WTC11 (cell line): ENCODE measurements at regions not wholly inside any gene's neighbourhood (a gene's known extent, or its start where the extent isn't known, plus 50 kb on each side); places are given as distances from the start of the nearest gene placed in this dataset.

Source experiments
- ATAC-seq: fragments of 200-7000 bp; cut with Tn5 transposase; 2 replicates; pipeline ENCODE4 v1.10.0; 2021; ENCODE audit warnings: mild to moderate bottlenecking, moderate library complexity
- CTCF ChIA-PET: fragments of 300-600 bp; sonication (Branson Sonifier 250); formaldehyde crosslinking; loops from one replicate; lab custom pipeline; 2021; ENCODE audit warnings: antibody characterized with exemption; lab: Charles Lee
- POLR2A ChIA-PET: fragments of 350-600 bp; sonication (Branson Sonifier 250); formaldehyde crosslinking; loops from one replicate; lab custom pipeline; 2021; ENCODE audit warnings: antibody characterized with exemption; lab: Charles Lee
- DNase-seq: peaks from one replicate; pipeline ENCODE4 v3.0.0; 2021; ENCODE audit warnings: low spot score
- H3K27ac Mint-ChIP-seq: 2 replicates; pipeline ENCODE4 v1.8.0; 2021; ENCODE audit warnings: mixed read lengths
- H3K27me3 Mint-ChIP-seq: 2 replicates; pipeline ENCODE4 v1.8.0; 2021; ENCODE audit warnings: low read depth, mild to moderate bottlenecking, moderate library complexity, mixed read lengths
- H3K36me3 Mint-ChIP-seq: 2 replicates; pipeline ENCODE4 v1.8.0; 2021; ENCODE audit warnings: mixed read lengths
- H3K4me1 Mint-ChIP-seq: 2 replicates; pipeline ENCODE4 v1.8.0; 2022; ENCODE audit warnings: mixed read lengths
- H3K4me3 Mint-ChIP-seq: 2 replicates; pipeline ENCODE4 v1.8.0; 2021; ENCODE audit warnings: mild to moderate bottlenecking, moderate library complexity, mixed read lengths
- H3K9me3 Mint-ChIP-seq: 2 replicates; pipeline ENCODE4 v1.8.0; 2021; ENCODE audit warnings: mixed read lengths
- ATF1 ChIP-seq: sonication (generic); formaldehyde crosslinking; IDR thresholded peaks from 2 replicates; pipeline ENCODE4 v1.8.1; 2023; ENCODE audit warnings: mild to moderate bottlenecking, moderate library complexity, missing genetic modification reagents
- CREM ChIP-seq: sonication (generic); formaldehyde crosslinking; IDR thresholded peaks from 2 replicates; pipeline ENCODE4 v1.8.1; 2022; ENCODE audit warnings: mild to moderate bottlenecking, missing genetic modification reagents, moderate library complexity
- E2F4 ChIP-seq: sonication (generic); formaldehyde crosslinking; IDR thresholded peaks from 2 replicates; pipeline ENCODE4 v1.8.1; 2022; ENCODE audit warnings: low read depth, mild to moderate bottlenecking, moderate library complexity, missing genetic modification reagents, borderline replicate concordance
- E2F5 ChIP-seq: sonication (generic); formaldehyde crosslinking; IDR thresholded peaks from 2 replicates; pipeline ENCODE4 v1.8.1; 2022; ENCODE audit warnings: mild to moderate bottlenecking, moderate library complexity, missing genetic modification reagents
- HMGXB4 ChIP-seq: sonication (generic); formaldehyde crosslinking; IDR thresholded peaks from 2 replicates; pipeline ENCODE4 v1.8.1; 2023; ENCODE audit warnings: mild to moderate bottlenecking, moderate library complexity, missing genetic modification reagents
- JAZF1 ChIP-seq: fragments of 250-450 bp; sonication (Bioruptor Pico); IDR thresholded peaks from 2 replicates; pipeline ENCODE4 v1.9.0; 2021; ENCODE audit warnings: moderate library complexity, mild to moderate bottlenecking, inconsistent platforms
- KAT7 ChIP-seq: sonication (generic); formaldehyde crosslinking; IDR thresholded peaks from 2 replicates; pipeline ENCODE4 v1.8.1; 2023; ENCODE audit warnings: missing genetic modification reagents, mild to moderate bottlenecking, borderline replicate concordance
- MYBL2 ChIP-seq: sonication (generic); formaldehyde crosslinking; IDR thresholded peaks from 2 replicates; pipeline ENCODE4 v1.8.1; 2023; ENCODE audit warnings: mild to moderate bottlenecking, moderate library complexity, missing genetic modification reagents
- PRRX2 ChIP-seq: fragments of 250-450 bp; sonication (Bioruptor Pico); IDR thresholded peaks from 2 replicates; pipeline ENCODE4 v1.8.0; 2021; ENCODE audit warnings: mild to moderate bottlenecking
- TP53 ChIP-seq: sonication (generic); formaldehyde crosslinking; IDR thresholded peaks from 2 replicates; pipeline ENCODE4 v1.8.1; 2023; ENCODE audit warnings: mild to moderate bottlenecking, missing genetic modification reagents
- ZBTB21 ChIP-seq: sonication (generic); formaldehyde crosslinking; IDR thresholded peaks from 2 replicates; pipeline ENCODE4 v1.8.1; 2023; ENCODE audit warnings: mild to moderate bottlenecking, missing genetic modification reagents, borderline replicate concordance
- ZNF219 ChIP-seq: sonication (generic); formaldehyde crosslinking; IDR thresholded peaks from 2 replicates; pipeline ENCODE4 v1.8.0; 2023; ENCODE audit warnings: missing genetic modification reagents, mild to moderate bottlenecking, borderline replicate concordance
- ZNF317 ChIP-seq: sonication (generic); formaldehyde crosslinking; IDR thresholded peaks from 2 replicates; pipeline ENCODE4 v1.8.1; 2023; ENCODE audit warnings: low read depth, mild to moderate bottlenecking, moderate library complexity, missing genetic modification reagents, borderline replicate concordance
- ZNF425 ChIP-seq: fragments of 250-450 bp; sonication (Bioruptor Pico); conservative IDR thresholded peaks from 2 replicates; pipeline ENCODE4 v1.9.0; 2021; ENCODE audit warnings: mild to moderate bottlenecking
- TF ChIP-seq, protein P1 (sequence below): sonication (generic); formaldehyde crosslinking; IDR thresholded peaks from 2 replicates; pipeline ENCODE4 v1.8.0; 2023; ENCODE audit warnings: missing genetic modification reagents
- TF ChIP-seq, protein P2 (sequence below): sonication (generic); formaldehyde crosslinking; IDR thresholded peaks from 2 replicates; pipeline ENCODE4 v1.8.0; 2023; ENCODE audit warnings: missing genetic modification reagents, mild to moderate bottlenecking, borderline replicate concordance

DNA sequence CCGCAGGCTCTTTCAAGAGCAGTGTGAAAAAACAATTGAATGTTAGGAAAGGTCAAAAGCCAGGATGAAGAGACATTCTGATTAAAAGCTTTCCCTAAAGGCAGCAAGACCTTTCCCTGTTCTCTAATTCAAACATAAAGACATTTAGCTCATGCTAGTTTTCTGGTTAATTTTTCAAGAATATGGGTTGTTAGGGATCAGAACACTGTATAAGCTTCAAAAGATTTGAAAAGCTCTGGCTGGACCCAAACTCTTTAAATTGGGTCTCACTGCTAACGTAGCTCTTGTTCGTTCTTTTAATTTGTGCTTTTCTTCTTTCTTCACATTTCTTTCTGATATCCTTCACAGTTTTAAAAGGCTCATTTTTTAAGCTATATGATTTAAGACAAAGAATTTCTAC lies 877.0 kb downstream of the EFNB2 start (continued):
- TF ChIP-seq E2F5 (CRISPR knock-in tag) (no peak), KAT7 (CRISPR knock-in tag) (no peak), ZBTB21 (CRISPR knock-in tag) (no peak), JAZF1 (CRISPR knock-in tag) (no peak)
- TF ChIP-seq, all 79 proteins: peak for 0

DNA sequence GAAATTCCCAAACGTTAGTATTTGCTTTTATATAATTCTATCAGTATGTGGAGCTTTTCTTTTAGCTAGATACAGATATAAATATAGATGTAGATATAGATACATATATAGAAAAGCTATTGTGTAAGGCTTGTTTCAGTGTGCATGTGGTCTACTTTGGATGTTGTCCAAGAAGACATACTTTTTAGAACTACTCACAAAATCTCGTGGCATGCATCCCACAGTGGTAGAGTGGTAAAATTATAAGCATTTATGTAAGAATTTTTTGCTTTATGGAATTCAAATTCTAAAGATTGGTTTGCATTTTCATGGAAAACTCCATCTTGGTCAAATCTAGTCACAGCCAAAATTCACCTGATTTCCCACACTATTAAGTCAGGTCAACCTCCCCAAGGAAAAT lies 880.4 kb downstream of the EFNB2 start:
- no peaks in the 10 kb centered on the region for H3K27me3 Mint-ChIP-seq
- no peaks in the 10 kb centered on the region for H3K4me1 Mint-ChIP-seq
- TF ChIP-seq TP53 (CRISPR knock-in tag): no peak
- TF ChIP-seq PRRX2 (CRISPR knock-in tag): no peak
- TF ChIP-seq, protein P1, sequence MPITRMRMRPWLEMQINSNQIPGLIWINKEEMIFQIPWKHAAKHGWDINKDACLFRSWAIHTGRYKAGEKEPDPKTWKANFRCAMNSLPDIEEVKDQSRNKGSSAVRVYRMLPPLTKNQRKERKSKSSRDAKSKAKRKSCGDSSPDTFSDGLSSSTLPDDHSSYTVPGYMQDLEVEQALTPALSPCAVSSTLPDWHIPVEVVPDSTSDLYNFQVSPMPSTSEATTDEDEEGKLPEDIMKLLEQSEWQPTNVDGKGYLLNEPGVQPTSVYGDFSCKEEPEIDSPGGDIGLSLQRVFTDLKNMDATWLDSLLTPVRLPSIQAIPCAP (CRISPR knock-in tag): no peak
- no peak for TF ChIP-seq CREM (CRISPR knock-in tag)
- no peak for TF ChIP-seq ZNF317 (CRISPR knock-in tag)
- TF ChIP-seq HMGXB4 (CRISPR knock-in tag): no peak
- TF ChIP-seq ZNF219 (CRISPR knock-in tag): no peak
- TF ChIP-seq ATF1 (CRISPR knock-in tag): no peak
- no peak for TF ChIP-seq ZNF425 (CRISPR knock-in tag)
- no peak for TF ChIP-seq E2F4 (CRISPR knock-in tag)
- TF ChIP-seq, protein P2, sequence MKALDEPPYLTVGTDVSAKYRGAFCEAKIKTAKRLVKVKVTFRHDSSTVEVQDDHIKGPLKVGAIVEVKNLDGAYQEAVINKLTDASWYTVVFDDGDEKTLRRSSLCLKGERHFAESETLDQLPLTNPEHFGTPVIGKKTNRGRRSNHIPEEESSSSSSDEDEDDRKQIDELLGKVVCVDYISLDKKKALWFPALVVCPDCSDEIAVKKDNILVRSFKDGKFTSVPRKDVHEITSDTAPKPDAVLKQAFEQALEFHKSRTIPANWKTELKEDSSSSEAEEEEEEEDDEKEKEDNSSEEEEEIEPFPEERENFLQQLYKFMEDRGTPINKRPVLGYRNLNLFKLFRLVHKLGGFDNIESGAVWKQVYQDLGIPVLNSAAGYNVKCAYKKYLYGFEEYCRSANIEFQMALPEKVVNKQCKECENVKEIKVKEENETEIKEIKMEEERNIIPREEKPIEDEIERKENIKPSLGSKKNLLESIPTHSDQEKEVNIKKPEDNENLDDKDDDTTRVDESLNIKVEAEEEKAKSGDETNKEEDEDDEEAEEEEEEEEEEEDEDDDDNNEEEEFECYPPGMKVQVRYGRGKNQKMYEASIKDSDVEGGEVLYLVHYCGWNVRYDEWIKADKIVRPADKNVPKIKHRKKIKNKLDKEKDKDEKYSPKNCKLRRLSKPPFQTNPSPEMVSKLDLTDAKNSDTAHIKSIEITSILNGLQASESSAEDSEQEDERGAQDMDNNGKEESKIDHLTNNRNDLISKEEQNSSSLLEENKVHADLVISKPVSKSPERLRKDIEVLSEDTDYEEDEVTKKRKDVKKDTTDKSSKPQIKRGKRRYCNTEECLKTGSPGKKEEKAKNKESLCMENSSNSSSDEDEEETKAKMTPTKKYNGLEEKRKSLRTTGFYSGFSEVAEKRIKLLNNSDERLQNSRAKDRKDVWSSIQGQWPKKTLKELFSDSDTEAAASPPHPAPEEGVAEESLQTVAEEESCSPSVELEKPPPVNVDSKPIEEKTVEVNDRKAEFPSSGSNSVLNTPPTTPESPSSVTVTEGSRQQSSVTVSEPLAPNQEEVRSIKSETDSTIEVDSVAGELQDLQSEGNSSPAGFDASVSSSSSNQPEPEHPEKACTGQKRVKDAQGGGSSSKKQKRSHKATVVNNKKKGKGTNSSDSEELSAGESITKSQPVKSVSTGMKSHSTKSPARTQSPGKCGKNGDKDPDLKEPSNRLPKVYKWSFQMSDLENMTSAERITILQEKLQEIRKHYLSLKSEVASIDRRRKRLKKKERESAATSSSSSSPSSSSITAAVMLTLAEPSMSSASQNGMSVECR (CRISPR knock-in tag): no peak
- no peak for TF ChIP-seq MYBL2 (CRISPR knock-in tag)
- TF ChIP-seq, all 79 proteins: peak for 0
- Mint-ChIP-seq H3K36me3 (no peaks in the 10 kb centered on the region), H3K9me3 (peaks cover 17% of the 10 kb centered on the region), H3K4me3 (no peak overlapping the region), H3K27ac (no peak overlapping the region)
- CTCF ChIA-PET: no interaction called here
- POLR2A ChIA-PET: no interaction called here
- DNase-seq: no peak
- no peak for ATAC-seq
